K562 (cell line): ENCODE measurements at regions not wholly inside any gene's neighbourhood (a gene's known extent, or its start where the extent isn't known, plus 50 kb on each side); places are given as distances from the start of the nearest gene placed in this dataset.

Experiments
- ARNT ChIP-seq, 2 experiments: fragments of 450-650 bp; IDR thresholded peaks; 2 replicates each; pipeline ENCODE4 v1.6.1; 2016; ENCODE audit warnings: mild to moderate bottlenecking in 1 of 2
- CBX8 ChIP-seq: fragments of 200-600 bp; sonication (generic); IDR thresholded peaks from 2 replicates; pipeline ENCODE4 v1.6.1; 2012; ENCODE audit warnings: borderline replicate concordance, mixed run types, low read depth, mild to moderate bottlenecking, moderate library complexity, mixed read lengths, low read length, control low read depth, inconsistent platforms; ENCODE audit not compliant: poor library complexity, severe bottlenecking; ENCODE audit errors: extremely low read depth
- CHD4 ChIP-seq: fragments of 200-600 bp; sonication (generic); IDR thresholded peaks from 3 replicates; pipeline ENCODE4 v1.6.1; 2012; ENCODE audit warnings: low read depth, mild to moderate bottlenecking, mixed read lengths, low read length, inconsistent platforms; ENCODE audit not compliant: insufficient read depth, insufficient replicate concordance, poor library complexity, severe bottlenecking
- FUS ChIP-seq: fragments of 200-400 bp; formaldehyde crosslinking; optimal IDR thresholded peaks from 2 replicates; pipeline ENCODE3; 2017; ENCODE audit warnings: low read depth, low read length
- POLR2AphosphoS2 ChIP-seq: IDR thresholded peaks from 2 replicates; pipeline ENCODE4 v1.6.1; 2012; ENCODE audit warnings: low read length, improper control_type of control experiment
- PURB ChIP-seq: sonication (generic); formaldehyde crosslinking; IDR thresholded peaks from 2 replicates; pipeline ENCODE4 v1.9.0; 2021; ENCODE audit warnings: low read depth, mild to moderate bottlenecking, missing genetic modification reagents
- YBX1 ChIP-seq: fragments of 450-650 bp; IDR thresholded peaks from 2 replicates; pipeline ENCODE4 v1.7.1; 2016; ENCODE audit warnings: mild to moderate bottlenecking
- ZNF197 ChIP-seq: fragments of 200-800 bp; sonication (Bioruptor generic); IDR thresholded peaks from 2 replicates; pipeline ENCODE4 v1.6.1; 2016; ENCODE audit warnings: low read depth, missing genetic modification characterization, missing compliant biosample characterization
- TF ChIP-seq, protein P1 (sequence below): sonication (generic); formaldehyde crosslinking; IDR thresholded peaks from 2 replicates; pipeline ENCODE4 v1.8.0; 2023; ENCODE audit warnings: mild to moderate bottlenecking, missing genetic modification reagents
- TF ChIP-seq, protein P2 (sequence below): fragments of 250-450 bp; sonication (Bioruptor Pico); IDR thresholded peaks from 2 replicates; pipeline ENCODE4 v1.8.0; 2021; ENCODE audit warnings: borderline replicate concordance, mild to moderate bottlenecking, moderate library complexity; ENCODE audit not compliant: poor library complexity, severe bottlenecking
- TF ChIP-seq, protein P3 (sequence below), 2 experiments: fragments of 450-650 bp; IDR thresholded peaks; 2 replicates each; pipeline ENCODE4 v1.6.1; 2016
- TF ChIP-seq, protein P4 (sequence below): fragments of 250-450 bp; sonication (Bioruptor Pico); IDR thresholded peaks from 2 replicates; pipeline ENCODE4 v1.8.0; 2022; ENCODE audit warnings: inconsistent platforms, mild to moderate bottlenecking, moderate library complexity, borderline replicate concordance

DNA sequence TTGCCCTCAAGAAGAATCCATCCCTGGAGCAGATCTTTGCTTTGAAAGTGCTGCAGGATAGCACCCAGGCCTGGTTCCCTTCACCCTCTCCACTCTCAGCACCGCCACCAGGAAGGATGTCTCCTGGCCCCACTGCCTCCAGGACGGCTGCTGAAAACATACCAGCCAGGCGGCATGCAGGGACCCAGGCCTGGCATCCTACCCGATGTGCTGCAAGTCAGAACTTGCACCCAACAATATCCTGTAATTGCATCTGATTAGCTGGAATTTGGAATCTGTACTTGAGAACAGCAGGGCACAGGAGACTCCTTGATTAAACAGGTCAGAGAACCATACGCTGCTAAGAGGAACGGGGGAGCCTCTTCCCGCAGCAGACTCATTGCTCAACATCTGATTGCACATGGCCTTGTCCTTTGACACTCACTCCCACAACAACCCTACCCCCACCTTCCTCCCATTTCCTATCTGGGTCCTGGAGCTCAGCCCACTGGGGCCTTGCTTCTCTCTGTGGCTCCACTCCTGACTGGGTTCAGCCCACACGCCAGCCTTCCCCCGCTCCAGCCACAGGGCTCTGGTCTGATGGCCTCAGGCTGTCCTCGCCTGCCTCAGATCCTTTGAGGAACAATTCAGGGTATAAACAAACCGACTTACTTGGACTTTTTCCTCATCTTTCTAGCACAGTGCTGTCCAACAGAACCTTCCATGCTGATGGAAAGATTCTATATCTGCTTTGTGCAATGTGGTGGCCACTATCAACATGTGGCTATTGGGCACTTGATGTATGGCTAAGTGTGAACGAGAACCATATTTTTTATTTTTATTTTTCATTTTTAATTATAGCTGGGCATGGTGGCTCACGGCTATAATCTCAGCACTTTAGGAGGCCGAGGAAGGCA is 78.0 kb downstream of the FGD2 start (continued):
- TF ChIP-seq CBX8 = no peak
- TF ChIP-seq, protein P1, sequence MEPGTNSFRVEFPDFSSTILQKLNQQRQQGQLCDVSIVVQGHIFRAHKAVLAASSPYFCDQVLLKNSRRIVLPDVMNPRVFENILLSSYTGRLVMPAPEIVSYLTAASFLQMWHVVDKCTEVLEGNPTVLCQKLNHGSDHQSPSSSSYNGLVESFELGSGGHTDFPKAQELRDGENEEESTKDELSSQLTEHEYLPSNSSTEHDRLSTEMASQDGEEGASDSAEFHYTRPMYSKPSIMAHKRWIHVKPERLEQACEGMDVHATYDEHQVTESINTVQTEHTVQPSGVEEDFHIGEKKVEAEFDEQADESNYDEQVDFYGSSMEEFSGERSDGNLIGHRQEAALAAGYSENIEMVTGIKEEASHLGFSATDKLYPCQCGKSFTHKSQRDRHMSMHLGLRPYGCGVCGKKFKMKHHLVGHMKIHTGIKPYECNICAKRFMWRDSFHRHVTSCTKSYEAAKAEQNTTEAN (CRISPR knock-in tag) = no peak
- TF ChIP-seq, protein P2, sequence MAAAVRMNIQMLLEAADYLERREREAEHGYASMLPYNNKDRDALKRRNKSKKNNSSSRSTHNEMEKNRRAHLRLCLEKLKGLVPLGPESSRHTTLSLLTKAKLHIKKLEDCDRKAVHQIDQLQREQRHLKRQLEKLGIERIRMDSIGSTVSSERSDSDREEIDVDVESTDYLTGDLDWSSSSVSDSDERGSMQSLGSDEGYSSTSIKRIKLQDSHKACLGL = no peak
- TF ChIP-seq, protein P3, sequence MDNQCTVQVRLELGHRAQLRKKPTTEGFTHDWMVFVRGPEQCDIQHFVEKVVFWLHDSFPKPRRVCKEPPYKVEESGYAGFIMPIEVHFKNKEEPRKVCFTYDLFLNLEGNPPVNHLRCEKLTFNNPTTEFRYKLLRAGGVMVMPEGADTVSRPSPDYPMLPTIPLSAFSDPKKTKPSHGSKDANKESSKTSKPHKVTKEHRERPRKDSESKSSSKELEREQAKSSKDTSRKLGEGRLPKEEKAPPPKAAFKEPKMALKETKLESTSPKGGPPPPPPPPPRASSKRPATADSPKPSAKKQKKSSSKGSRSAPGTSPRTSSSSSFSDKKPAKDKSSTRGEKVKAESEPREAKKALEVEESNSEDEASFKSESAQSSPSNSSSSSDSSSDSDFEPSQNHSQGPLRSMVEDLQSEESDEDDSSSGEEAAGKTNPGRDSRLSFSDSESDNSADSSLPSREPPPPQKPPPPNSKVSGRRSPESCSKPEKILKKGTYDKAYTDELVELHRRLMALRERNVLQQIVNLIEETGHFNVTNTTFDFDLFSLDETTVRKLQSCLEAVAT (IDR thresholded peaks at IDR 0.05) = peak; percentile 75 to 84; a peak in 3 of 4 replicates
- TF ChIP-seq, protein P4, sequence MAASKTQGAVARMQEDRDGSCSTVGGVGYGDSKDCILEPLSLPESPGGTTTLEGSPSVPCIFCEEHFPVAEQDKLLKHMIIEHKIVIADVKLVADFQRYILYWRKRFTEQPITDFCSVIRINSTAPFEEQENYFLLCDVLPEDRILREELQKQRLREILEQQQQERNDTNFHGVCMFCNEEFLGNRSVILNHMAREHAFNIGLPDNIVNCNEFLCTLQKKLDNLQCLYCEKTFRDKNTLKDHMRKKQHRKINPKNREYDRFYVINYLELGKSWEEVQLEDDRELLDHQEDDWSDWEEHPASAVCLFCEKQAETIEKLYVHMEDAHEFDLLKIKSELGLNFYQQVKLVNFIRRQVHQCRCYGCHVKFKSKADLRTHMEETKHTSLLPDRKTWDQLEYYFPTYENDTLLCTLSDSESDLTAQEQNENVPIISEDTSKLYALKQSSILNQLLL = no peak
- peak; percentile 88 to 90 for TF ChIP-seq ARNT (IDR thresholded peaks at IDR 0.05)
- peak; percentile 92 for TF ChIP-seq ZNF197 (CRISPR knock-in tag)
- no peak for TF ChIP-seq PURB (CRISPR knock-in tag)
- no peak for TF ChIP-seq CHD4
- TF ChIP-seq POLR2AphosphoS2 = no peak
- TF ChIP-seq YBX1 = no peak
- TF ChIP-seq FUS = no peak
